CD4-positive, alpha-beta memory T cell (primary cell): ENCODE measurements at regions not wholly inside any gene's neighbourhood (a gene's known extent, or its start where the extent isn't known, plus 50 kb on each side); places are given as distances from the start of the nearest gene placed in this dataset.
A peak's percentile ranks its signal among the peaks of the same experiment; 100 is the strongest.

ENCODE experiments used
- CTCF ChIA-PET: fragments of 350-600 bp; sonication (Branson Sonifier 250); formaldehyde crosslinking; loops from one replicate; lab custom pipeline; 2021; ENCODE audit warnings: inconsistent platforms; ENCODE audit not compliant: partially characterized antibody; lab: Charles Lee
- POLR2A ChIA-PET: fragments of 350-600 bp; sonication (Branson Sonifier 250); formaldehyde crosslinking; loops from one replicate; lab custom pipeline; 2021; ENCODE audit not compliant: partially characterized antibody; lab: Charles Lee
- DNase-seq, 5 donors: peaks; one replicate each; pipeline versions ENCODE4 v3.0.0 to v3.0.0-alpha.2; 2020 to 2022; ENCODE audit warnings: mixed read lengths in 1 of 5
- H3K27ac ChIP-seq: one replicate; pipeline ENCODE4 v1.7.0; 2013; ENCODE audit warnings: low read depth, low read length
- H3K27me3 ChIP-seq: 2 replicates; pipeline ENCODE4 v1.7.0; 2013; ENCODE audit warnings: mild to moderate bottlenecking, low read length, moderate library complexity; ENCODE audit not compliant: insufficient read depth
- H3K36me3 ChIP-seq: 2 replicates; pipeline ENCODE4 v1.7.0; 2013; ENCODE audit warnings: mild to moderate bottlenecking, low read length, moderate library complexity; ENCODE audit not compliant: insufficient read depth
- H3K4me1 ChIP-seq: 2 replicates; pipeline ENCODE4 v1.7.0; 2013; ENCODE audit warnings: mild to moderate bottlenecking, low read length, moderate library complexity; ENCODE audit not compliant: insufficient read depth
- H3K4me3 ChIP-seq, 2 donors: one replicate each; pipeline ENCODE4 v1.7.0; 2013; ENCODE audit warnings: low read length in 2 of 2, mild to moderate bottlenecking in 1 of 2
- H3K9me3 ChIP-seq, 2 donors: one replicate each; pipeline ENCODE4 v1.7.0; 2013; ENCODE audit warnings: low read length in 2 of 2, control low read depth in 1 of 2; ENCODE audit not compliant: control insufficient read depth in 1 of 2
- H3K27ac Mint-ChIP-seq, 7 donors: one replicate each; pipeline ENCODE4 v1.8.0; 2020 to 2021; ENCODE audit warnings: mixed read lengths in 7 of 7, mild to moderate bottlenecking in 6 of 7, inconsistent platforms in 3 of 7, moderate library complexity in 3 of 7
- H3K27me3 Mint-ChIP-seq, 2 donors: one replicate each; pipeline ENCODE4 v1.8.0; 2020 to 2021; ENCODE audit warnings: mixed read lengths in 2 of 2
- H3K36me3 Mint-ChIP-seq, 2 donors: one replicate each; pipeline ENCODE4 v1.8.0; 2020 to 2021; ENCODE audit warnings: mixed read lengths in 2 of 2, inconsistent platforms in 1 of 2, mild to moderate bottlenecking in 1 of 2
- H3K4me1 Mint-ChIP-seq, 4 donors: one replicate each; pipeline ENCODE4 v1.8.0; 2020 to 2021; ENCODE audit warnings: mixed read lengths in 4 of 4, mild to moderate bottlenecking in 1 of 4
- H3K4me3 Mint-ChIP-seq, 8 donors: one replicate each; pipeline ENCODE4 v1.8.0; 2020 to 2021; ENCODE audit warnings: mixed read lengths in 8 of 8, mild to moderate bottlenecking in 7 of 8, moderate library complexity in 6 of 8, inconsistent platforms in 3 of 8
- H3K9me3 Mint-ChIP-seq, 8 donors: one replicate each; pipeline ENCODE4 v1.8.0; 2020 to 2021; ENCODE audit warnings: mixed read lengths in 8 of 8, mild to moderate bottlenecking in 5 of 8, inconsistent platforms in 3 of 8, moderate library complexity in 1 of 8
- intact Hi-C: fragments of 100-400 bp; cut with micrococcal nuclease; formaldehyde crosslinking; loops from one replicate; pipeline ENCODE4 v1.15.1; 2023

DNA sequence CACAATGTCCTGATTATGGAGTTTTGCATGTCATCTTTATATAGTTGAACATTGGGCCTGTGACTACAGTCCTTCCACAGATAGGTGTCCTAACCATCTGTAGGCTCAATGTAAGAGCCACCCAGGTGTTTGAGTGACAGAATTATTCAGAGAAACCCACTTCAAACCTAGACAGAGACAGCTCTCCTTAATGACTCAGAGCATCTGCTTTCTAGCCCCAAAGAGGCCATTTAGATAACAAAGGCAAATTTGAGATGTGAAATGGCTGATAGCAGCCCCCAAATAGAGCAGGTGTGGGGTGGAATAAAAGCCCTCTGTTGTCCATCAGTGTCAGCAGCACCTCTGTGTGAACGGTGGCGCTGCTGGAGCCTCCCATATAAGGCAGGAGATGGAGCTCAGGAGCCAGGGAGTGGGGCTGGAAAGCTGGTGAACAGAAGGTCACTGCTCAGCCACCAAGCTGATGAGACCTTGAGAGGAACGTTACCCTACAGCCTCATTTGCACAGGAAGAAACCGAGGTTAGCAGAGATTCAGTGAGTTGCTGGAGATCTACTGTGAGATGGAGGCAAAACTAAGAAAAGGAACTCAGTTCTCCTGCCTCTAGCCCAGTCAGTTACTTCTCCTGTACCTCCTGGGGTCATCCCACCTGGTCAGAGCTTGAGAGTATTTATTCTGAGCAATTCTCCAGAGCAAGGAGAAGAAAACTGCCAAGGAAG lies 153.3 kb upstream of the LNX1 start:
- Mint-ChIP-seq H3K27me3 (peaks cover 2 to 3% of the 10 kb centered on the region in 2 donors), H3K4me1 (no peaks in the 10 kb centered on the region), H3K9me3 (peaks cover 0 to 7% (median 4%) of the 10 kb centered on the region in 8 donors), H3K27ac (no peak overlapping the region), H3K4me3 (no peak overlapping the region), H3K36me3 (no peaks in the 10 kb centered on the region)
- intact Hi-C loops = no loop called here
- Histone ChIP-seq H3K4me1 (no peaks in the 10 kb centered on the region), H3K9me3 (no peaks in the 10 kb centered on the region), H3K27ac (no peak overlapping the region), H3K36me3 (no peaks in the 10 kb centered on the region), H3K27me3 (no peaks in the 10 kb centered on the region), H3K4me3 (no peak overlapping the region)
- POLR2A ChIA-PET = no interaction called here
- CTCF ChIA-PET = no interaction called here
- DNase-seq = no peak

DNA sequence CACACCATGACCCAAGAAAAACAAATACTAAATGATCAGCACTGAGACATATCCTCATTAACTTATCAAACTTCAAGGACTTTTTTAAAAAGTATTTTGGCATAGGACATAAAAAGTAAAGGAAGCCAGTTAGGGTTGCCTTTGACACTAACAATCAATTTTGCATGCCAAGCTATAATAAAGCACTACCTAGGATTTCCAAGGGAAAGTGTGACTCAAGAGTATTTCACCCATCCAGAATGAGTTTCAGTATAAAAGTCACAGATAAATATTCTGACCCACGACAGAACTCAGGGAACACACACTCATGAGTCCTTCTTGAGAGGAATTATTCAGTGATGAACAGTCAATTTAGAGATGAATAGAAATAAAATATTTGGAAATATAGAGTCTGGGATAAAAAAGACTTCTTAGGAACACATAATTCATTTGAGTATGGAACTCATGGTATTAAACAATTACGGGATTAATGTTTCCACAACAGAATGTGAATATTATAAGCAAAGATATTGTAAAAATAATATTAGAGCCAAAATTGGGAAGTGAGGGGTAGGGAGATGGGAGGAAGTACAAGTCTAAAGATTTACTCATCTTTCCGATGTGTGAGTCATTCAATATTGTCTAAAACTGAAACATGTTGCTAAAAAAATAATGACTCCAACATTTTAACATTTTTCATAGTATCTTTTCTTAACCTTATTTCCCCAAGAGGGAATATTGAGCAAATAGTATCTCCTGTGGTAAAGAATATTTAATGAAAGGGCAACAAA lies 143.5 kb upstream of the LNX1 start:
- H3K27ac ChIP-seq = no peak overlapping the region
- no peaks in the 10 kb centered on the region for H3K27me3 Mint-ChIP-seq
- H3K4me1 ChIP-seq = no peaks in the 10 kb centered on the region
- peaks cover 3% of the 10 kb centered on the region for H3K27me3 ChIP-seq
- CTCF ChIA-PET = no interaction called here
- H3K27ac Mint-ChIP-seq = no peak overlapping the region
- H3K9me3 ChIP-seq = no peaks in the 10 kb centered on the region
- H3K9me3 Mint-ChIP-seq = peaks cover 0 to 5% (median 0%) of the 10 kb centered on the region in 8 donors
- POLR2A ChIA-PET = no interaction called here
- H3K4me3 ChIP-seq = no peak overlapping the region
- DNase-seq = no peak
- no peaks in the 10 kb centered on the region for H3K4me1 Mint-ChIP-seq
- no peaks in the 10 kb centered on the region for H3K36me3 ChIP-seq
- intact Hi-C loops = no loop called here
- no peaks in the 10 kb centered on the region for H3K36me3 Mint-ChIP-seq
- H3K4me3 Mint-ChIP-seq = no peak overlapping the region

DNA sequence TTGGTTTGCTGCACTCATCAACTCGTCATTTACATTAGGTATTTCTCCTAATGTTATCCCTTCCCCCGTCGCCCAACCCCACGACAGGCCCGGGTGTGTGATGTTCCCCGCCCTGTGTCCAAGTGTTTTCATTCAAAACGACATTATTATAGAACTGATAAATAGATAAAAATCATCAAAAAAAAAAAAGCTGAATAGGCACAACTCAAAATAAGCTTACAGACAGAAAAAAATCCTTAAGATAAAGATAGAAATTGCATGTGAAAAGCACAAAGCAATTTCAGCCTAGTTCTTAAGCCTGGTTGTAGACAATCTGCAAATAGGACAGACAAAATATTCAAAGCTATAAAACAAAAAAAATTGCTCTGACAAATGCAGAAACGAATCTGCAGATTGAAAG lies 142.9 kb upstream of the LNX1 start:
- H3K27me3 ChIP-seq = peaks cover 3% of the 10 kb centered on the region
- Mint-ChIP-seq H3K4me3 (no peak overlapping the region), H3K27ac (no peak overlapping the region), H3K27me3 (no peaks in the 10 kb centered on the region), H3K9me3 (peaks cover 0 to 5% (median 0%) of the 10 kb centered on the region in 8 donors), H3K36me3 (no peaks in the 10 kb centered on the region), H3K4me1 (no peaks in the 10 kb centered on the region)
- H3K4me1 ChIP-seq = no peaks in the 10 kb centered on the region
- no peak overlapping the region for H3K4me3 ChIP-seq
- no peaks in the 10 kb centered on the region for H3K9me3 ChIP-seq
- ChIA-PET POLR2A (no interaction called here), CTCF (no interaction called here)
- no peaks in the 10 kb centered on the region for H3K36me3 ChIP-seq
- no peak for DNase-seq
- intact Hi-C loops = no loop called here
- H3K27ac ChIP-seq = no peak overlapping the region

DNA sequence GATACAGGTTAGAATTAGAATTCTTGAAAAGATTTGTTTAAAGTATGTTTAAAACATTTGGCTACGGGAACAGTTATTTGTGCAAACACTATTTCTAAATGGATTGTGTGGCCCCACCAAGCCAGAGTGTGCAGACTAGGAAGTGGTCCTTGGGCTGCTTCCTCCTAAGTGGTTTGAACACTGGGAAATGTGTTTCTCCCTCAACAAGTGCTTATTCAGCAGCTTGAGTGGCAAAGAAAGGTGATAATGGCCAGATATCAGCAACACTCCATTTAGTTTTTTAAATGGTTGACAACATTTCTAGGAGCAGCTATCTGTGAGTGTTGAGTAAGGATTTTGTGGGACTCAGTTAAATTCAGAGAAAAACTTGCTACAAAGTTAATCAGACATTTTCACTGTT lies 141.4 kb upstream of the LNX1 start:
- no peaks in the 10 kb centered on the region for H3K9me3 ChIP-seq
- H3K4me3 ChIP-seq = no peak overlapping the region
- H3K27ac ChIP-seq = no peak overlapping the region
- H3K36me3 Mint-ChIP-seq = no peaks in the 10 kb centered on the region
- no peak overlapping the region for H3K4me3 Mint-ChIP-seq
- H3K4me1 ChIP-seq = no peaks in the 10 kb centered on the region
- H3K27me3 ChIP-seq = peaks cover 3% of the 10 kb centered on the region
- intact Hi-C loops = no loop called here
- no peak for DNase-seq
- H3K4me1 Mint-ChIP-seq = no peaks in the 10 kb centered on the region
- CTCF ChIA-PET = no interaction called here
- peaks cover 0 to 5% (median 0%) of the 10 kb centered on the region in 8 donors for H3K9me3 Mint-ChIP-seq
- POLR2A ChIA-PET = no interaction called here
- H3K36me3 ChIP-seq = no peaks in the 10 kb centered on the region
- H3K27ac Mint-ChIP-seq = peak overlapping the region in 1 of 7 donors; percentile 16
- H3K27me3 Mint-ChIP-seq = no peaks in the 10 kb centered on the region

DNA sequence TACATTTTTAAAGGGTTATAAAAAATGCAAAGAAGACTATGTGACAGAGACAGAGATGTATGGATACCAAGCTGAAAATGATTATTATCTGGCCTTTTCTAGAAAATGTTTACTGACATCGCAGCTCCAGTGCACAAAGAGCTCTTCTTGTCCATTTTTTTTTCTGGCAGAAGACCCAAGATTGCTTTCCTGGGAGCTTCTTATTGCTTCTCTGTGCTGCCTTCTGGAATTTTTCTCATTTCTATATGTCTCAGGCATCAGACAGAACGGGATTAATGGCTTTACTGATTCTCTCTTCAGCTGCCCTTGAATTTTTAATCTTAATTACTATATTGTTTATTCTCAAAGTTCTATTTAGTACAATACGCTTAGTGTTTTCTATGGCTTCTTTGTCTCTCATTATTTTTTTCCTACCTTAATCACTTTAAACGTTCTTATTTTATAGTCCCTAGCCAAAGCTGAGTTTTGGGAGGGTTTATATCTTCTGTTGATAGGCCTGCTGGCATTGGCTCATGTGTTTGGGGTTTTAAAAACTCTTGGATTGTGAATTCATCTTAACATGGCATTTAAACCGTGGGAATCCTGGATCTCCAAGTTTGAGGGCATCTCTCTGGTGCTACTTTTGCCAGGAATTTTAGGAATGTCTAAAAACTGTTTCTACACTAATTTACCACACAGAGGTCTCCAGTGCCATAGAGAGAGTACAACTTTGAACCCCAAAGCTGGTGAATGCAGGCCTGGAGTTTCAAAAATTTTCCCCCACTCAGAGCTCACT lies 138.9 kb upstream of the LNX1 start:
- no peak for DNase-seq
- Mint-ChIP-seq H3K4me1 (no peaks in the 10 kb centered on the region), H3K27ac (no peak overlapping the region), H3K4me3 (no peak overlapping the region), H3K27me3 (no peaks in the 10 kb centered on the region), H3K9me3 (peaks cover 0 to 5% (median under 1%) of the 10 kb centered on the region in 8 donors), H3K36me3 (no peaks in the 10 kb centered on the region)
- Histone ChIP-seq H3K27me3 (peaks cover 3% of the 10 kb centered on the region), H3K4me3 (no peak overlapping the region), H3K27ac (no peak overlapping the region), H3K9me3 (no peaks in the 10 kb centered on the region), H3K36me3 (no peaks in the 10 kb centered on the region), H3K4me1 (no peaks in the 10 kb centered on the region)
- POLR2A ChIA-PET = no interaction called here
- CTCF ChIA-PET = no interaction called here
- intact Hi-C loops = no loop called here

DNA sequence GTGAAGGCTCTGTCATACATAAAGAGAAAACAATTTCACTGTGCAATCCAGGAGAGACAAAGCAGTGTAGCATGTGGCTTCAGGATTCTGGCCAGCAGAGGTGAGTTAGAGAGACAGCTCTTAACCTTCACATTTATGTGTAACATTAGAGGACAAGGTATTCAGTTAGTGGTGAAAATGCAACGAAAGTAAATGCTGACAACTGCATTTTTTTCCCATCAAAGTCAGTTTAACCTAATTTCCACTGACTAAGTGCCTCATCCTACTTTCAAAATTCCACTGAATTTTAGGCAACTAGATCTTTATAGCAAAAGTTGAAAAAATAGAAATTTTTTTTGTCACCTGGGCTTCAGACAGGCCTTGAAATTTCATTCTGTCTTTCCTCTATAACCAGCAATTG lies 130.8 kb upstream of the LNX1 start:
- Mint-ChIP-seq H3K9me3 (peaks cover 0 to 6% (median 0%) of the 10 kb centered on the region in 8 donors), H3K27me3 (peaks cover 7 to 12% of the 10 kb centered on the region in 2 donors), H3K4me3 (no peak overlapping the region), H3K36me3 (no peaks in the 10 kb centered on the region), H3K27ac (no peak overlapping the region), H3K4me1 (no peaks in the 10 kb centered on the region)
- Histone ChIP-seq H3K27ac (no peak overlapping the region), H3K9me3 (no peaks in the 10 kb centered on the region), H3K27me3 (no peaks in the 10 kb centered on the region), H3K36me3 (no peaks in the 10 kb centered on the region), H3K4me3 (no peak overlapping the region), H3K4me1 (no peaks in the 10 kb centered on the region)
- no peak for DNase-seq
- ChIA-PET POLR2A (no interaction called here), CTCF (no interaction called here)
- intact Hi-C loops = no loop called here

DNA sequence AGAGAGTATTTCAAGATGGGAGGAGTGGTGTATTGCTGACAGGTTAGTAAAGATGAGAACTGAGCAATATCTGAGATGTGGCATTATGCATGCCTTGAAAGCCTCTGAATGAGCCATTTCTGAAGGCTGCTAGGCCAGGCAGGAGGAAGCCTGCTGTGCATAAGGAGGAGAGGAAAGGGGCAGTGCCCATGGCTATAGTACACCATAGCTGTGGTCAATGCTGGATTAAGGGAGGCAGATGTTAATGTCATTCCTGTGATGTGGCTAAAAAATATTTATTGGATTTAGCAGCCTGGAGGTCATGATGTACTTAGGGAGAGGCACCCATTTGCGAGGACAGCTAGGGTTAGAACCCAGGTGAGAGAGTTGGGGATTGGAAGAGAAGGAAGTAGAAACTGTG lies 130.0 kb upstream of the LNX1 start:
- Histone ChIP-seq H3K27me3 (no peaks in the 10 kb centered on the region), H3K36me3 (no peaks in the 10 kb centered on the region), H3K27ac (no peak overlapping the region), H3K4me3 (no peak overlapping the region), H3K9me3 (no peaks in the 10 kb centered on the region), H3K4me1 (no peaks in the 10 kb centered on the region)
- intact Hi-C loops = no loop called here
- no peaks in the 10 kb centered on the region for H3K4me1 Mint-ChIP-seq
- H3K4me3 Mint-ChIP-seq = no peak overlapping the region
- H3K27ac Mint-ChIP-seq = no peak overlapping the region
- peaks cover 11 to 12% of the 10 kb centered on the region in 2 donors for H3K27me3 Mint-ChIP-seq
- H3K9me3 Mint-ChIP-seq = peaks cover 0 to 6% (median 0%) of the 10 kb centered on the region in 8 donors
- ChIA-PET CTCF (no interaction called here), POLR2A (no interaction called here)
- no peaks in the 10 kb centered on the region for H3K36me3 Mint-ChIP-seq
- DNase-seq = no peak
